ENCODE measurements at regions not wholly inside any gene's neighbourhood (a gene's known extent, or its start where the extent isn't known, plus 50 kb on each side); places are given as distances from the start of the nearest gene placed in this dataset.

GRCh38 chr22:19574247-19574646 lies 50.0 kb upstream of the CLDN5 start:
- DNase-seq (ENCODE audit: low read depth, low spot score), result no peak
- Histone ChIP-seq H3K27ac (ENCODE audit: low read length) (no peak overlapping the region), H3K27me3 (ENCODE audit: control insufficient read depth, insufficient read depth, low read length) (no peaks in the 10 kb centered on the region), H3K36me3 (ENCODE audit: control insufficient read depth, insufficient read depth, low read length) (no peaks in the 10 kb centered on the region), H3K4me1 (ENCODE audit: control insufficient read depth, insufficient read depth, low read length) (peaks cover 2% of the 10 kb centered on the region; the same call in 1 of the 2 replicates), H3K9me3 (ENCODE audit: control insufficient read depth, insufficient read depth, low read length) (no peaks in the 10 kb centered on the region), H3K4me3 (ENCODE audit: low read length) (no peak overlapping the region)
- WGBS (ENCODE audit: insufficient coverage, insufficient read length), result no CpG with 5 or more reads among the region's 4 CpGs

GRCh38 chr22:19576460-19577421 lies 52.5 kb upstream of the CLDN5 start:
- Histone ChIP-seq H3K4me3 (ENCODE audit: low read length) (no peak overlapping the region), H3K36me3 (ENCODE audit: control insufficient read depth, insufficient read depth, low read length) (no peaks in the 10 kb centered on the region), H3K9me3 (ENCODE audit: control insufficient read depth, insufficient read depth, low read length) (no peaks in the 10 kb centered on the region), H3K4me1 (ENCODE audit: control insufficient read depth, insufficient read depth, low read length) (peaks cover 3% of the 10 kb centered on the region; the same call in 1 of the 2 replicates), H3K27ac (ENCODE audit: low read length) (no peak overlapping the region), H3K27me3 (ENCODE audit: control insufficient read depth, insufficient read depth, low read length) (no peaks in the 10 kb centered on the region)
- no peak for DNase-seq (ENCODE audit: low read depth, low spot score)
- no CpG with 5 or more reads among the region's 16 CpGs for WGBS (ENCODE audit: insufficient coverage, insufficient read length)

- no peak for DNase-seq (ENCODE audit: low read depth, low spot score)
- no peaks in the 10 kb centered on the region for H3K9me3 ChIP-seq (ENCODE audit: control insufficient read depth, insufficient read depth, low read length)
- H3K27ac ChIP-seq (ENCODE audit: low read length), result no peak overlapping the region
- peaks cover 3% of the 10 kb centered on the region; the same call in 1 of the 2 replicates for H3K4me1 ChIP-seq (ENCODE audit: control insufficient read depth, insufficient read depth, low read length)
- no peaks in the 10 kb centered on the region for H3K36me3 ChIP-seq (ENCODE audit: control insufficient read depth, insufficient read depth, low read length)
- H3K4me3 ChIP-seq (ENCODE audit: low read length), result no peak overlapping the region
- WGBS (ENCODE audit: insufficient coverage, insufficient read length), result no CpG with 5 or more reads among the region's 10 CpGs
- H3K27me3 ChIP-seq (ENCODE audit: control insufficient read depth, insufficient read depth, low read length), result no peaks in the 10 kb centered on the region
These were observed 53.3 kb upstream of the CLDN5 start for GRCh38 chr22:19577422-19577966.

GRCh38 chr22:19578180-19579004 lies 54.2 kb upstream of the CLDN5 start:
- Histone ChIP-seq H3K4me3 (ENCODE audit: low read length) (no peak overlapping the region), H3K27ac (ENCODE audit: low read length) (no peak overlapping the region), H3K27me3 (ENCODE audit: control insufficient read depth, insufficient read depth, low read length) (no peaks in the 10 kb centered on the region), H3K36me3 (ENCODE audit: control insufficient read depth, insufficient read depth, low read length) (no peaks in the 10 kb centered on the region), H3K9me3 (ENCODE audit: control insufficient read depth, insufficient read depth, low read length) (no peaks in the 10 kb centered on the region), H3K4me1 (ENCODE audit: control insufficient read depth, insufficient read depth, low read length) (peaks cover 3% of the 10 kb centered on the region; the same call in 1 of the 2 replicates)
- WGBS (ENCODE audit: insufficient coverage, insufficient read length), result no CpG with 5 or more reads among the region's 11 CpGs
- DNase-seq (ENCODE audit: low read depth, low spot score), result no peak

GRCh38 chr22:19579115-19579811 lies 55.1 kb upstream of the CLDN5 start:
- WGBS (ENCODE audit: insufficient coverage, insufficient read length), result no CpG with 5 or more reads among the region's 4 CpGs
- Histone ChIP-seq H3K4me1 (ENCODE audit: control insufficient read depth, insufficient read depth, low read length) (peaks cover 3% of the 10 kb centered on the region; the same call in 1 of the 2 replicates), H3K9me3 (ENCODE audit: control insufficient read depth, insufficient read depth, low read length) (no peaks in the 10 kb centered on the region), H3K27ac (ENCODE audit: low read length) (no peak overlapping the region), H3K36me3 (ENCODE audit: control insufficient read depth, insufficient read depth, low read length) (no peaks in the 10 kb centered on the region), H3K27me3 (ENCODE audit: control insufficient read depth, insufficient read depth, low read length) (no peaks in the 10 kb centered on the region), H3K4me3 (ENCODE audit: low read length) (no peak overlapping the region; the same call in 1 of the 2 replicates)
- no peak for DNase-seq (ENCODE audit: low read depth, low spot score)

GRCh38 chr22:19579880-19580279 lies 55.7 kb upstream of the CLDN5 start:
- no peak for DNase-seq (ENCODE audit: low read depth, low spot score)
- no peak overlapping the region for H3K4me3 ChIP-seq (ENCODE audit: low read length)
- no peaks in the 10 kb centered on the region for H3K9me3 ChIP-seq (ENCODE audit: control insufficient read depth, insufficient read depth, low read length)
- peaks cover 3% of the 10 kb centered on the region; the same call in 1 of the 2 replicates for H3K4me1 ChIP-seq (ENCODE audit: control insufficient read depth, insufficient read depth, low read length)
- H3K27ac ChIP-seq (ENCODE audit: low read length), result no peak overlapping the region
- no peaks in the 10 kb centered on the region for H3K36me3 ChIP-seq (ENCODE audit: control insufficient read depth, insufficient read depth, low read length)
- H3K27me3 ChIP-seq (ENCODE audit: control insufficient read depth, insufficient read depth, low read length), result no peaks in the 10 kb centered on the region
- WGBS (ENCODE audit: insufficient coverage, insufficient read length), result no CpG with 5 or more reads among the region's 12 CpGs

GRCh38 chr22:19580291-19580890 lies 56.2 kb upstream of the CLDN5 start:
- Histone ChIP-seq H3K27ac (ENCODE audit: low read length) (no peak overlapping the region), H3K27me3 (ENCODE audit: control insufficient read depth, insufficient read depth, low read length) (no peaks in the 10 kb centered on the region), H3K9me3 (ENCODE audit: control insufficient read depth, insufficient read depth, low read length) (no peaks in the 10 kb centered on the region), H3K36me3 (ENCODE audit: control insufficient read depth, insufficient read depth, low read length) (no peaks in the 10 kb centered on the region), H3K4me3 (ENCODE audit: low read length) (no peak overlapping the region), H3K4me1 (ENCODE audit: control insufficient read depth, insufficient read depth, low read length) (peaks cover 3% of the 10 kb centered on the region; the same call in 1 of the 2 replicates)
- 100% methylated on average over 2 of the region's 5 CpGs for WGBS (ENCODE audit: insufficient coverage, insufficient read length)
- DNase-seq (ENCODE audit: low read depth, low spot score), result no peak

GRCh38 chr22:19582033-19582693 lies 58.0 kb upstream of the CLDN5 start:
- no peaks in the 10 kb centered on the region for H3K27me3 ChIP-seq (ENCODE audit: control insufficient read depth, insufficient read depth, low read length)
- WGBS (ENCODE audit: insufficient coverage, insufficient read length), result no CpG with 5 or more reads among the region's 17 CpGs
- H3K36me3 ChIP-seq (ENCODE audit: control insufficient read depth, insufficient read depth, low read length), result no peaks in the 10 kb centered on the region
- no peak overlapping the region for H3K27ac ChIP-seq (ENCODE audit: low read length)
- no peak overlapping the region for H3K4me3 ChIP-seq (ENCODE audit: low read length)
- no peak for DNase-seq (ENCODE audit: low read depth, low spot score)
- H3K4me1 ChIP-seq (ENCODE audit: control insufficient read depth, insufficient read depth, low read length), result 0 out of 2 replicates have a peak, but pooled peaks cover 1% of the 10 kb centered on the region
- no peaks in the 10 kb centered on the region for H3K9me3 ChIP-seq (ENCODE audit: control insufficient read depth, insufficient read depth, low read length)

GRCh38 chr22:19586922-19587684 lies 62.9 kb upstream of the CLDN5 start:
- no peak overlapping the region for H3K4me3 ChIP-seq (ENCODE audit: low read length)
- DNase-seq (ENCODE audit: low read depth, low spot score), result no peak
- no peaks in the 10 kb centered on the region for H3K27me3 ChIP-seq (ENCODE audit: control insufficient read depth, insufficient read depth, low read length)
- no peaks in the 10 kb centered on the region for H3K9me3 ChIP-seq (ENCODE audit: control insufficient read depth, insufficient read depth, low read length)
- H3K36me3 ChIP-seq (ENCODE audit: control insufficient read depth, insufficient read depth, low read length), result no peaks in the 10 kb centered on the region
- no CpG with 5 or more reads among the region's 11 CpGs for WGBS (ENCODE audit: insufficient coverage, insufficient read length)
- H3K27ac ChIP-seq (ENCODE audit: low read length), result no peak overlapping the region
- no peaks in the 10 kb centered on the region; the same call in 1 of the 2 replicates for H3K4me1 ChIP-seq (ENCODE audit: control insufficient read depth, insufficient read depth, low read length)
